GM19238 (cell line): ENCODE measurements at regions not wholly inside any gene's neighbourhood (a gene's known extent, or its start where the extent isn't known, plus 50 kb on each side); places are given as distances from the start of the nearest gene placed in this dataset.
"Not testable (repeated sequence)": the region's sequence is repeated elsewhere in the genome, so short reads cannot be mapped to it uniquely, and the experiment has no call there.

Experiments
- DNase-seq: peaks from one replicate; pipeline ENCODE4 v3.0.0; 2011; ENCODE audit warnings: low spot score; ENCODE audit not compliant: insufficient read length

GRCh38 chr4:106595906-106596305, 227.3 kb upstream of the GIMD1 start:
- DNase-seq, result no peak

GRCh38 chr4:106594291-106594952, 225.8 kb upstream of the GIMD1 start:
- no peak for DNase-seq

- DNase-seq, result no peak
Measured at GRCh38 chr4:106588891-106589290, 220.3 kb upstream of the GIMD1 start.

GRCh38 chr4:106587558-106587957, 219.0 kb upstream of the GIMD1 start:
- DNase-seq, result no peak

GRCh38 chr4:106585915-106586349, 217.4 kb upstream of the GIMD1 start:
- DNase-seq, result no peak

- DNase-seq, result no peak
Measured at GRCh38 chr4:106584337-106584989, 215.9 kb upstream of the GIMD1 start.

GRCh38 chr4:106583567-106583966, 215.0 kb upstream of the GIMD1 start:
- no peak for DNase-seq

- no peak for DNase-seq
Measured at GRCh38 chr4:106583108-106583507, 214.5 kb upstream of the GIMD1 start.

GRCh38 chr4:106582103-106582502, 213.5 kb upstream of the GIMD1 start:
- DNase-seq, result no peak

- DNase-seq, result no peak
Measured at GRCh38 chr4:106579236-106579635, 210.7 kb upstream of the GIMD1 start.

- DNase-seq, result no peak
Measured at GRCh38 chr4:106569146-106570031, 200.8 kb upstream of the GIMD1 start.

GRCh38 chr4:106565727-106566126, 197.1 kb upstream of the GIMD1 start:
- DNase-seq, result no peak

GRCh38 chr4:106563637-106564036, 195.1 kb upstream of the GIMD1 start:
- not testable (repeated sequence) for DNase-seq

GRCh38 chr4:106551724-106552123, 183.1 kb upstream of the GIMD1 start:
- no peak for DNase-seq

GRCh38 chr4:106548446-106549044, 180.0 kb upstream of the GIMD1 start:
- no peak for DNase-seq

GRCh38 chr4:106546370-106546769, 177.8 kb upstream of the GIMD1 start:
- no peak for DNase-seq

GRCh38 chr4:106542609-106543008, 174.0 kb upstream of the GIMD1 start:
- not testable (repeated sequence) for DNase-seq

GRCh38 chr4:106541253-106541652, 172.7 kb upstream of the GIMD1 start:
- no peak for DNase-seq

- DNase-seq, result no peak
Measured at GRCh38 chr4:106530821-106531220, 162.2 kb upstream of the GIMD1 start.

GRCh38 chr4:106530024-106530361, 161.4 kb upstream of the GIMD1 start:
- no peak for DNase-seq

GRCh38 chr4:106529348-106530023, 160.9 kb upstream of the GIMD1 start:
- DNase-seq, result no peak
